Endothelial cell (in vitro differentiated cells): ENCODE measurements at regions not wholly inside any gene's neighbourhood (a gene's known extent, or its start where the extent isn't known, plus 50 kb on each side); places are given as distances from the start of the nearest gene placed in this dataset.

ENCODE experiments used
- DNase-seq: peaks from one replicate; pipeline ENCODE4 v3.0.0; 2021; ENCODE audit warnings: low spot score
- H3K27ac Mint-ChIP-seq: one replicate; pipeline ENCODE4 v1.8.0; 2021; ENCODE audit warnings: mixed read lengths, inconsistent platforms; ENCODE audit not compliant: unreplicated experiment
- H3K27me3 Mint-ChIP-seq: one replicate; pipeline ENCODE4 v1.8.0; 2021; ENCODE audit warnings: mild to moderate bottlenecking, moderate library complexity, mixed read lengths, inconsistent platforms; ENCODE audit not compliant: unreplicated experiment
- H3K36me3 Mint-ChIP-seq: one replicate; pipeline ENCODE4 v1.8.0; 2021; ENCODE audit warnings: mild to moderate bottlenecking, low read depth, mixed read lengths, inconsistent platforms; ENCODE audit not compliant: unreplicated experiment
- H3K4me1 Mint-ChIP-seq: one replicate; pipeline ENCODE4 v1.8.0; 2021; ENCODE audit warnings: mild to moderate bottlenecking, mixed read lengths, inconsistent platforms; ENCODE audit not compliant: unreplicated experiment
- H3K4me3 Mint-ChIP-seq: one replicate; pipeline ENCODE4 v1.8.0; 2021; ENCODE audit warnings: mild to moderate bottlenecking, mixed read lengths, inconsistent platforms; ENCODE audit not compliant: unreplicated experiment
- H3K9me3 Mint-ChIP-seq: one replicate; pipeline ENCODE4 v1.8.0; 2021; ENCODE audit warnings: mixed read lengths, inconsistent platforms; ENCODE audit not compliant: unreplicated experiment
- TF ChIP-seq, protein P1 (sequence below): fragments of 200-600 bp; sonication (generic); IDR thresholded peaks from one replicate; pipeline ENCODE4 v1.5.0; 2021; ENCODE audit warnings: antibody characterized with exemption; ENCODE audit not compliant: unreplicated experiment

DNA sequence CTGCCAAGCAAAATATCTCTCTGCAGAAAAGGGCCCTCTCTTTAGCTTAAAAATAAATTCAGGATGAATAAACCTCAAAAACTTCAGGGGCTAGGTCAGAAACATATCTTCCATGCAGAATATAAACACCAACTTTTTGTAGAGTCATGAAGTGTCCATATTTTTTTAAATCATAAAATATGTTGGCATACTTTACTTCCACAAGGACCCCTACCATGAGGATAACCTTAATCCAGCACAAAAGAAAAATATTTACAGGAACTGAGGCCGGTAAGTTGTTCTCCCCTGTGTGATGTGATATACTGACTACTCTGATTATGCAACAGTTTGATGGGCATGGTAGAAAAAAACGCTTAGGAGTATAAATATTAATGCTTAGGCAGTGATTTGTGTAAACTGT is 264.8 kb upstream of the CDH11 start:
- Mint-ChIP-seq H3K4me1 (peaks cover 7% of the 10 kb centered on the region), H3K27me3 (no peaks in the 10 kb centered on the region), H3K9me3 (peaks cover 18% of the 10 kb centered on the region), H3K4me3 (no peak overlapping the region), H3K27ac (no peak overlapping the region), H3K36me3 (peaks cover 7% of the 10 kb centered on the region)
- no peak for DNase-seq
- TF ChIP-seq, protein P1, sequence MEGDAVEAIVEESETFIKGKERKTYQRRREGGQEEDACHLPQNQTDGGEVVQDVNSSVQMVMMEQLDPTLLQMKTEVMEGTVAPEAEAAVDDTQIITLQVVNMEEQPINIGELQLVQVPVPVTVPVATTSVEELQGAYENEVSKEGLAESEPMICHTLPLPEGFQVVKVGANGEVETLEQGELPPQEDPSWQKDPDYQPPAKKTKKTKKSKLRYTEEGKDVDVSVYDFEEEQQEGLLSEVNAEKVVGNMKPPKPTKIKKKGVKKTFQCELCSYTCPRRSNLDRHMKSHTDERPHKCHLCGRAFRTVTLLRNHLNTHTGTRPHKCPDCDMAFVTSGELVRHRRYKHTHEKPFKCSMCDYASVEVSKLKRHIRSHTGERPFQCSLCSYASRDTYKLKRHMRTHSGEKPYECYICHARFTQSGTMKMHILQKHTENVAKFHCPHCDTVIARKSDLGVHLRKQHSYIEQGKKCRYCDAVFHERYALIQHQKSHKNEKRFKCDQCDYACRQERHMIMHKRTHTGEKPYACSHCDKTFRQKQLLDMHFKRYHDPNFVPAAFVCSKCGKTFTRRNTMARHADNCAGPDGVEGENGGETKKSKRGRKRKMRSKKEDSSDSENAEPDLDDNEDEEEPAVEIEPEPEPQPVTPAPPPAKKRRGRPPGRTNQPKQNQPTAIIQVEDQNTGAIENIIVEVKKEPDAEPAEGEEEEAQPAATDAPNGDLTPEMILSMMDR, result no peak

DNA sequence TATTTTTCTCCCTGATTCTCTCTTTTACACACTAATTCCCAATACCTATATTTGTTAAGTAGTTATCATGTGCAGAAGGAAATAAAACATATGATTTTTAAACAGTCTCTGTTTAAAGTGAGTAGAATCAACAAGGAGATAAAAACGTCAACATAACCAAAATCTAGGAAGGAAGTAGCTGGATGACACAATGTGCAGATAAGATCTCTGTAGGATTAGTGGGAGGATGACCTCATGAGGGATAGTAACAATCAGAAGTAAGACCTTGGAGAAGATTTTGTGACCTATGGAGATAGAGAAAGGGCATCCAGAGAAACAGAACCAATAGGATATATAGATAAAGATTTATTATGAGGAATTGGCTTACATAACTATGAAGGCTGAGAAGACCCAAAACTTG is 262.6 kb upstream of the CDH11 start:
- DNase-seq, result no peak
- TF ChIP-seq, protein P1, result no peak
- H3K36me3 Mint-ChIP-seq, result peaks cover 7% of the 10 kb centered on the region
- no peak overlapping the region for H3K4me3 Mint-ChIP-seq
- H3K27ac Mint-ChIP-seq, result no peak overlapping the region
- H3K4me1 Mint-ChIP-seq, result peaks cover 7% of the 10 kb centered on the region
- peaks cover 13% of the 10 kb centered on the region for H3K9me3 Mint-ChIP-seq
- no peaks in the 10 kb centered on the region for H3K27me3 Mint-ChIP-seq

DNA sequence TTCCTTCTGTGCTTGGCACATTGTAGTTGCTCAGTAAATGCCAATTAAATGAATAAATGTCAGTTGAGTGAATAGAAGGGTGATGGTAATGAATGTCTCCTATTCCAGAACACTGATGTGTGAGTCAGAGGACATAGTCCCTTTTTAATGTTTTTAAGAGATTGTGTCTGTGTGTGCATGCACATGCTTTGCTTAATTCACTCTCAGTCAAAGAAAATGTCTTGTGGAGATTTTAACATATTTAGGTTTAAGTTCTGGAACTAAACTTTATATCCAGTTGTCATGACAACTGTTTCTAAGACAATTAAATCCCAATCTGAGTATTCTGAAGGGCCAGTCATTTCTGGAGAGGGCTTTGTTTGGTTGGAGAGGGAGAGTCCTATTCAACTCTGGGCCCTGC is 255.3 kb upstream of the CDH11 start:
- no peak overlapping the region for H3K27ac Mint-ChIP-seq
- no peak overlapping the region for H3K4me3 Mint-ChIP-seq
- H3K36me3 Mint-ChIP-seq, result no peaks in the 10 kb centered on the region
- no peaks in the 10 kb centered on the region for H3K27me3 Mint-ChIP-seq
- H3K9me3 Mint-ChIP-seq, result no peaks in the 10 kb centered on the region
- TF ChIP-seq, protein P1, result no peak
- peaks cover 18% of the 10 kb centered on the region for H3K4me1 Mint-ChIP-seq
- DNase-seq, result no peak

DNA sequence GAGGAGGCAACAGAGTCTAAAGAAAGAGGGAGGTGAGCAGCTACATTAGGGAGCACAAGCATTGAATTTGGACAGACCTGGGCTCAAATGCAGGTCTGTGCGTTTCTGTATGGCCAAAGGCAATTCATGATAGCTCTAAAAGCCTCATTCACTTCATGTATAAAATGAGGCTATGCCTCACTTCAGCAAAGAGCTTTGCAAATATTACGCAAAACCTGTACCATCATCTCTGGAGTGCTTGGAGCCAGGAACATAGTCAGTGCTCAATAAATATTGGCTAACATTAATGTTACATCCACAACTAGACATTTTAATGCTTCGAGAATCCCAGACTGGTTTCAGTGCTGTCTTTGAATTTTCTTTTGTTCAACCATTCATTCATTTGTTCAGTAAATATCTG is 254.7 kb upstream of the CDH11 start:
- TF ChIP-seq, protein P1, result no peak
- H3K9me3 Mint-ChIP-seq, result no peaks in the 10 kb centered on the region

DNA sequence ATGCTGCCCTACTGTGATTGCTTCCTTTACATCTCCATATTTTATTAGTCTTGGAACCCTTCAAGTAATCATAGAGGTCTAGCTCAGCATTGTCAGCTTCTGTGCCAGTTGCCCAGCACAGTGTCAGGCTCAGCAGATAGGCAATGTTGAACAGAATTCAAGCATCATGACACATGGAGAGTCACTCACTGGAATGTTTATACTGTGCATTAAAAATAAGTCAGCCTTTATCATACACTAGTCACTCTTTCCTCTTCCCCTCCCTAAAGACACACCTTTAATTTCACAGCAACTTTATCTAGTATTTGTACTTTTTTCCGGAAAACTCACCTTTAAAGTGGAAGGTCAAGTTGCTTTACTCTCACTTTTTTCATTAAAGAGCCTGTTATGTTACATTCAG is 253.8 kb upstream of the CDH11 start:
- no peaks in the 10 kb centered on the region for H3K9me3 Mint-ChIP-seq
- H3K4me1 Mint-ChIP-seq, result peaks cover 20% of the 10 kb centered on the region
- no peaks in the 10 kb centered on the region for H3K36me3 Mint-ChIP-seq
- H3K27ac Mint-ChIP-seq, result no peak overlapping the region
- no peak for DNase-seq
- no peaks in the 10 kb centered on the region for H3K27me3 Mint-ChIP-seq
- TF ChIP-seq, protein P1, result no peak
- no peak overlapping the region for H3K4me3 Mint-ChIP-seq

More for the DNA sequence above, 254.7 kb upstream of the CDH11 start:
- DNase-seq, result no peak
- H3K36me3 Mint-ChIP-seq, result no peaks in the 10 kb centered on the region
- no peaks in the 10 kb centered on the region for H3K27me3 Mint-ChIP-seq
- H3K27ac Mint-ChIP-seq, result no peak overlapping the region
- H3K4me1 Mint-ChIP-seq, result peaks cover 20% of the 10 kb centered on the region
- no peak overlapping the region for H3K4me3 Mint-ChIP-seq
